ENCODE measurements at regions not wholly inside any gene's neighbourhood (a gene's known extent, or its start where the extent isn't known, plus 50 kb on each side); places are given as distances from the start of the nearest gene placed in this dataset.

GRCh38 chr7:132677918-132678317, 101.6 kb upstream of the PLXNA4 start:
- TF ChIP-seq, protein P1, sequence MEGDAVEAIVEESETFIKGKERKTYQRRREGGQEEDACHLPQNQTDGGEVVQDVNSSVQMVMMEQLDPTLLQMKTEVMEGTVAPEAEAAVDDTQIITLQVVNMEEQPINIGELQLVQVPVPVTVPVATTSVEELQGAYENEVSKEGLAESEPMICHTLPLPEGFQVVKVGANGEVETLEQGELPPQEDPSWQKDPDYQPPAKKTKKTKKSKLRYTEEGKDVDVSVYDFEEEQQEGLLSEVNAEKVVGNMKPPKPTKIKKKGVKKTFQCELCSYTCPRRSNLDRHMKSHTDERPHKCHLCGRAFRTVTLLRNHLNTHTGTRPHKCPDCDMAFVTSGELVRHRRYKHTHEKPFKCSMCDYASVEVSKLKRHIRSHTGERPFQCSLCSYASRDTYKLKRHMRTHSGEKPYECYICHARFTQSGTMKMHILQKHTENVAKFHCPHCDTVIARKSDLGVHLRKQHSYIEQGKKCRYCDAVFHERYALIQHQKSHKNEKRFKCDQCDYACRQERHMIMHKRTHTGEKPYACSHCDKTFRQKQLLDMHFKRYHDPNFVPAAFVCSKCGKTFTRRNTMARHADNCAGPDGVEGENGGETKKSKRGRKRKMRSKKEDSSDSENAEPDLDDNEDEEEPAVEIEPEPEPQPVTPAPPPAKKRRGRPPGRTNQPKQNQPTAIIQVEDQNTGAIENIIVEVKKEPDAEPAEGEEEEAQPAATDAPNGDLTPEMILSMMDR (conservative IDR thresholded peaks at IDR 0.05; ENCODE audit: low read depth in 2 of 2), result no peak
- TF ChIP-seq POLR2AphosphoS5 (IDR thresholded peaks at IDR 0.05; ENCODE audit: low read depth) (no peak), EZH2phosphoT487 (IDR thresholded peaks at IDR 0.05; ENCODE audit: unreplicated experiment) (no peak)
- TF ChIP-seq, protein P2, sequence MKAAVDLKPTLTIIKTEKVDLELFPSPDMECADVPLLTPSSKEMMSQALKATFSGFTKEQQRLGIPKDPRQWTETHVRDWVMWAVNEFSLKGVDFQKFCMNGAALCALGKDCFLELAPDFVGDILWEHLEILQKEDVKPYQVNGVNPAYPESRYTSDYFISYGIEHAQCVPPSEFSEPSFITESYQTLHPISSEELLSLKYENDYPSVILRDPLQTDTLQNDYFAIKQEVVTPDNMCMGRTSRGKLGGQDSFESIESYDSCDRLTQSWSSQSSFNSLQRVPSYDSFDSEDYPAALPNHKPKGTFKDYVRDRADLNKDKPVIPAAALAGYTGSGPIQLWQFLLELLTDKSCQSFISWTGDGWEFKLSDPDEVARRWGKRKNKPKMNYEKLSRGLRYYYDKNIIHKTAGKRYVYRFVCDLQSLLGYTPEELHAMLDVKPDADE (IDR thresholded peaks at IDR 0.05), result no peak
- TF ChIP-seq, protein P3, sequence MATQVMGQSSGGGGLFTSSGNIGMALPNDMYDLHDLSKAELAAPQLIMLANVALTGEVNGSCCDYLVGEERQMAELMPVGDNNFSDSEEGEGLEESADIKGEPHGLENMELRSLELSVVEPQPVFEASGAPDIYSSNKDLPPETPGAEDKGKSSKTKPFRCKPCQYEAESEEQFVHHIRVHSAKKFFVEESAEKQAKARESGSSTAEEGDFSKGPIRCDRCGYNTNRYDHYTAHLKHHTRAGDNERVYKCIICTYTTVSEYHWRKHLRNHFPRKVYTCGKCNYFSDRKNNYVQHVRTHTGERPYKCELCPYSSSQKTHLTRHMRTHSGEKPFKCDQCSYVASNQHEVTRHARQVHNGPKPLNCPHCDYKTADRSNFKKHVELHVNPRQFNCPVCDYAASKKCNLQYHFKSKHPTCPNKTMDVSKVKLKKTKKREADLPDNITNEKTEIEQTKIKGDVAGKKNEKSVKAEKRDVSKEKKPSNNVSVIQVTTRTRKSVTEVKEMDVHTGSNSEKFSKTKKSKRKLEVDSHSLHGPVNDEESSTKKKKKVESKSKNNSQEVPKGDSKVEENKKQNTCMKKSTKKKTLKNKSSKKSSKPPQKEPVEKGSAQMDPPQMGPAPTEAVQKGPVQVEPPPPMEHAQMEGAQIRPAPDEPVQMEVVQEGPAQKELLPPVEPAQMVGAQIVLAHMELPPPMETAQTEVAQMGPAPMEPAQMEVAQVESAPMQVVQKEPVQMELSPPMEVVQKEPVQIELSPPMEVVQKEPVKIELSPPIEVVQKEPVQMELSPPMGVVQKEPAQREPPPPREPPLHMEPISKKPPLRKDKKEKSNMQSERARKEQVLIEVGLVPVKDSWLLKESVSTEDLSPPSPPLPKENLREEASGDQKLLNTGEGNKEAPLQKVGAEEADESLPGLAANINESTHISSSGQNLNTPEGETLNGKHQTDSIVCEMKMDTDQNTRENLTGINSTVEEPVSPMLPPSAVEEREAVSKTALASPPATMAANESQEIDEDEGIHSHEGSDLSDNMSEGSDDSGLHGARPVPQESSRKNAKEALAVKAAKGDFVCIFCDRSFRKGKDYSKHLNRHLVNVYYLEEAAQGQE (IDR thresholded peaks at IDR 0.05; ENCODE audit: unreplicated experiment), result no peak

Measured in GM23338 (cell line).